ENCODE measurements at regions not wholly inside any gene's neighbourhood (a gene's known extent, or its start where the extent isn't known, plus 50 kb on each side); places are given as distances from the start of the nearest gene placed in this dataset.
"Not testable (repeated sequence)": the region's sequence is repeated elsewhere in the genome, so short reads cannot be mapped to it uniquely, and the experiment has no call there.

DNA sequence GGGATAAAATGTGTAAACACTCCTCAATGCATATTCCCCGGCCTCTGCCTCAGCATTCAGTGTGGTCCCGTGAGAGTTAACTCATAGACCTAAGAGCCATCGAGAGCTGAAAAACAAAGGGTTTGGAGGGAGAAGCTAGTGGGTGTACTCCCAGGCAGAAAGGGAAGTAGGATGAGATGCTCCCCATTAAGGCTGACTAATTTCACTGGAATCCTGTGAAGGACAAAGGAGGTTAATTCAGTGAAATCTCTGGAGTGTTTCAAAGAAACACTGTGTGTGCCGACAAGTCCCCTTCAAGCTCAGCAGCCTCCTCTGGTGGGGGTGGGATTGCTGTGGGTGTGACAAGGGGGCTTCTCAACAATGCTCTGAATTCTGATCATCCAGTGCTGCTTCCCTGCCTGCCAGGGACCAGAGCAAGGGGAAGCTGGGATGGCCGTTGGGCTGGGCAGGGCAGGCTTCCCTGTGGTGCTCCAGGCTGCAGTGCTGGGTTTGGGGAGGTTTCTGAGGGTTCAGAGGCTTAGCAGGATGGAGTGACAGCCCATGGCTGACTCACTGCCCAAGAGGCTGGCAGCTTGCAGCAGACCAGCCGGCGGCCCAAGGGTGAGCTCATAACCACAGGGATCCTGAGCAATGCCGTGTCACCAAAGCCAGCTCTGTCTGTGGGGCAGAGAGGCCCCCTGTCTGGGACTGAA, 61.4 kb upstream of the BMAL1 start:
- no peak overlapping the region for H3K9ac ChIP-seq (ENCODE audit: low read depth in 1 of 2, low read length in 2 of 2)
- no peaks in the 10 kb centered on the region for H3K9me3 ChIP-seq (ENCODE audit: control insufficient read depth in 2 of 2, low read length in 2 of 2)
- no peaks in the 10 kb centered on the region for H3K36me3 ChIP-seq (ENCODE audit: control insufficient read depth in 2 of 2, insufficient read depth in 2 of 2, low read length in 2 of 2)
- no peak overlapping the region for H3K4me3 ChIP-seq (ENCODE audit: low read length in 2 of 2)
- no peak overlapping the region for H3K27ac ChIP-seq (ENCODE audit: low read depth in 2 of 2, low read length in 2 of 2)
- H3K4me1 ChIP-seq (ENCODE audit: control insufficient read depth in 2 of 2, insufficient read depth in 2 of 2, low read length in 2 of 2), result no peaks in the 10 kb centered on the region
- no peaks in the 10 kb centered on the region for H3K27me3 ChIP-seq (ENCODE audit: control insufficient read depth in 2 of 2, insufficient read depth in 2 of 2, low read length in 2 of 2)

DNA sequence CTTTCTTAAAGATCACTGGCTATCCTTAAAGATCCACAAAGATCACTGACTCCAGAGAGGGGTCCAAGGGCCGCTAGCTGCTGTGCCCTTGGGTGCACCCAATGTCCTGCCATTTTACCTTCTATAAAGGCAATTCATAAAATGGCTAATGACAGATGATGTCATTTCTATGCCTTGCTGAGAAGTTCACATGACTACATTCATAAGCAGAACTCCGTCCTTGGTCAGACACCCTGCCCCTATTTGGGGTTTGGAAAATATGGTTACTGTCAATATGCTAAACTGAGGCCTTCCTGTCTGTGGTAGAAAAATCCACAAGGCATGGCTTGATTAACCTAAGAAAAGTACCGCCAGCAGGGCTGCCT, 60.9 kb upstream of the BMAL1 start:
- no peaks in the 10 kb centered on the region for H3K4me1 ChIP-seq (ENCODE audit: control insufficient read depth in 2 of 2, insufficient read depth in 2 of 2, low read length in 2 of 2)
- H3K9ac ChIP-seq (ENCODE audit: low read depth in 1 of 2, low read length in 2 of 2), result no peak overlapping the region
- no peaks in the 10 kb centered on the region for H3K9me3 ChIP-seq (ENCODE audit: control insufficient read depth in 2 of 2, low read length in 2 of 2)
- no peaks in the 10 kb centered on the region for H3K36me3 ChIP-seq (ENCODE audit: control insufficient read depth in 2 of 2, insufficient read depth in 2 of 2, low read length in 2 of 2)
- no peak overlapping the region for H3K27ac ChIP-seq (ENCODE audit: low read depth in 2 of 2, low read length in 2 of 2)
- no peak overlapping the region for H3K4me3 ChIP-seq (ENCODE audit: low read length in 2 of 2)
- no peaks in the 10 kb centered on the region for H3K27me3 ChIP-seq (ENCODE audit: control insufficient read depth in 2 of 2, insufficient read depth in 2 of 2, low read length in 2 of 2)

DNA sequence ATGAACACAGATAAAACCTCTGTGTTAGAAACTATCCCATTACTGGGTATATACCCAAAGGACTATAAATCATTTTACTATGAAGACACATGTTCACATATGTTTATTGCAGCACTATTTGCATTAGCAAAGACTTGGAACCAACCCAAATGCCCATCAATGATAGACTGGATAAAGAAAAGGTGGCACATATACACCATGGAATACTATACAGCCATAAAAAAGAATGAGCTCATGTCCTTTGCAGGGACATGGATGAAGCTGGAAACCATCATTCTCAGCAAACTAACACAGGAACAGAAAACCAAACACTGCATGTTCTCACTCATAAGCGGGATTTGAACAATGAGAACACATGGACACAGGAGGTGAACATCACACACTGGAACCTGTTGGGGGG, 58.9 kb upstream of the BMAL1 start:
- not testable (repeated sequence) for H3K27ac ChIP-seq (ENCODE audit: low read depth in 2 of 2, low read length in 2 of 2); H3K9ac ChIP-seq (ENCODE audit: low read depth in 1 of 2, low read length in 2 of 2); H3K9me3 ChIP-seq (ENCODE audit: control insufficient read depth in 2 of 2, low read length in 2 of 2); H3K36me3 ChIP-seq (ENCODE audit: control insufficient read depth in 2 of 2, insufficient read depth in 2 of 2, low read length in 2 of 2); H3K27me3 ChIP-seq (ENCODE audit: control insufficient read depth in 2 of 2, insufficient read depth in 2 of 2, low read length in 2 of 2); H3K4me1 ChIP-seq (ENCODE audit: control insufficient read depth in 2 of 2, insufficient read depth in 2 of 2, low read length in 2 of 2); H3K4me3 ChIP-seq (ENCODE audit: low read length in 2 of 2)

DNA sequence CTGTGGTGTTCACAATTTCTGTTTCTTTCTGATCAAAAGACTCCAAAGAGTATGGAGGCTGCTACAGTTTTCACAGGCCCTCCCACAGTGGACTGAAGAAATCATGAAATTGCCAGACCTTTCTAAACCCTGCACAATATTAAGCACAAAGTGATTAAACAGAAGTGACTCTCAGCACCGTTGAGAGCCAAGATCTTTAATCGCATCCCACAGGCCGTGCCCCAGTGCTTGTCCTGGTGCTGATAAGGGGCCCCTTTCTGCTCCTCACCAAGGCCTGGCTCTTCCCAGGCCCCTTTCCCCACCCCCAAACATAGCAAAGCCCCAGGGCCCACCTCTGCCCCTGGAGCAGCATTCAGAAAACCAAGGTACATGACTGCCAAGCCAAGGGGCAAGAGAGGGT, 57.4 kb upstream of the BMAL1 start:
- Histone ChIP-seq H3K4me1 (ENCODE audit: control insufficient read depth in 2 of 2, insufficient read depth in 2 of 2, low read length in 2 of 2) (no peaks in the 10 kb centered on the region), H3K9me3 (ENCODE audit: control insufficient read depth in 2 of 2, low read length in 2 of 2) (no peaks in the 10 kb centered on the region), H3K4me3 (ENCODE audit: low read length in 2 of 2) (no peak overlapping the region), H3K9ac (ENCODE audit: low read depth in 1 of 2, low read length in 2 of 2) (no peak overlapping the region), H3K27me3 (ENCODE audit: control insufficient read depth in 2 of 2, insufficient read depth in 2 of 2, low read length in 2 of 2) (no peaks in the 10 kb centered on the region), H3K27ac (ENCODE audit: low read depth in 2 of 2, low read length in 2 of 2) (no peak overlapping the region), H3K36me3 (ENCODE audit: control insufficient read depth in 2 of 2, insufficient read depth in 2 of 2, low read length in 2 of 2) (no peaks in the 10 kb centered on the region)

DNA sequence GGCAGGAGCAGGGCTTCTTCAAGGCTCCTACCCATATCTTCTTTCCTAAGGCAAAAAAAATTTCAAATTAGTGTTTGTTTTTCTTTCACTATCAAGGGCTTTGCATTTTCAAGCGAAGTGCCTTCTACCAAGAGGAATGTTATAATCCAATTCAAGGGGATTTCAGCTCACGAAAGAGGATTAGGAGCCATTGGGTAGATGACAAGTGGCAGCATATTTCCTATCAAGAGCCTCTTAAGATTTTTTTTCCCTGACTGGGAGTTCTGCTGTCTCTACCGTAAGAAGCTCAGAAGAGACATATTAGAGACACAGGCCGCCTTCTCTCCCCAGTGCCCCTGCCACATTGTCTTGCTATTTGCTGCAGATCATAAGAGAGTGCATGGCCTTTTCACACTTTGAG, 55.9 kb upstream of the BMAL1 start:
- no peaks in the 10 kb centered on the region for H3K9me3 ChIP-seq (ENCODE audit: control insufficient read depth in 2 of 2, low read length in 2 of 2)
- no peak overlapping the region for H3K27ac ChIP-seq (ENCODE audit: low read depth in 2 of 2, low read length in 2 of 2)
- no peak overlapping the region for H3K9ac ChIP-seq (ENCODE audit: low read depth in 1 of 2, low read length in 2 of 2)
- peaks cover 0 to 3% of the 10 kb centered on the region in 2 donors for H3K27me3 ChIP-seq (ENCODE audit: control insufficient read depth in 2 of 2, insufficient read depth in 2 of 2, low read length in 2 of 2)
- no peaks in the 10 kb centered on the region for H3K4me1 ChIP-seq (ENCODE audit: control insufficient read depth in 2 of 2, insufficient read depth in 2 of 2, low read length in 2 of 2)
- no peaks in the 10 kb centered on the region for H3K36me3 ChIP-seq (ENCODE audit: control insufficient read depth in 2 of 2, insufficient read depth in 2 of 2, low read length in 2 of 2)
- H3K4me3 ChIP-seq (ENCODE audit: low read length in 2 of 2), result no peak overlapping the region

DNA sequence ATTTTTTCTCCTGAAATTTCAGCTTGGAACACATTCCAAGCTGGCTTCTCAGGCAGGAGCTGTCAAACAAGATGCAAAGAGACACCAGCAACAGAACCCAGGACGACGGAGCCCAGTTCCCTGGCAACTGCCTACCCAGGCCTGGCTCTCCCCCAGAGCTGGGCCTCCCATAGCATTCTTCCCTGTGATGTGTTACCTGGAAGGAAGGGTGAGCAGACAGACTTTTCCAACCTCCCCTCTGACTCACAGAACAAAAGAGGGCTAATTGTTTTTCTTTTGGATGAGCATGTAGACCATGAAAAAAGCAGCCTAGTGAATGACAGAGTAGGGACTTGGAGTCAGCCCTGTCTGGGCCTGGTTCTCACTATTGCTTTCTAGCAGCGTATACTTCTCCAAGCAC, 55.3 kb upstream of the BMAL1 start:
- no peaks in the 10 kb centered on the region for H3K9me3 ChIP-seq (ENCODE audit: control insufficient read depth in 2 of 2, low read length in 2 of 2)

DNA sequence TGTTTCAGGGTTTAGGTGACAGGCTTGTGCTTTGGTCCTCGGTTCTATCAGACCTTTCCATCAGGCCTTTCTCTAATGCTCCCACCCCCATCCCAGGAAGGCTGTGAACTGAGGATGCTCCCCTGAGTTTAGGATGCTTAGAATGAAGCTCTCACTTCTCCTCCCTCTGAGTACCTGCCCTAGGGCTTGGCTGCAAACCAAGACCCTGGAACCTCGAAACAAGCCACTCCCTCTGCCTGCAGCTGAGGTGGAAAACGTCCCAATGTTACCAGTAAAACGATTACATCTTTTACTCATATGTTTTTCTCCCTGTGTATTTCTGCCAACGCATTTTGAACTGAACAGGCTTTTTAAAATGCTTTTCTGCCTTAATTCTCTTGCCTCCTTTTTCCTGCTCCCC, 54.5 kb upstream of the BMAL1 start:
- Histone ChIP-seq H3K27me3 (ENCODE audit: control insufficient read depth in 2 of 2, insufficient read depth in 2 of 2, low read length in 2 of 2) (peaks cover 0 to 7% of the 10 kb centered on the region in 2 donors), H3K9ac (ENCODE audit: low read depth in 1 of 2, low read length in 2 of 2) (no peak overlapping the region), H3K36me3 (ENCODE audit: control insufficient read depth in 2 of 2, insufficient read depth in 2 of 2, low read length in 2 of 2) (no peaks in the 10 kb centered on the region), H3K27ac (ENCODE audit: low read depth in 2 of 2, low read length in 2 of 2) (no peak overlapping the region), H3K9me3 (ENCODE audit: control insufficient read depth in 2 of 2, low read length in 2 of 2) (no peaks in the 10 kb centered on the region), H3K4me3 (ENCODE audit: low read length in 2 of 2) (no peak overlapping the region), H3K4me1 (ENCODE audit: control insufficient read depth in 2 of 2, insufficient read depth in 2 of 2, low read length in 2 of 2) (no peaks in the 10 kb centered on the region)

More for the DNA sequence above, 55.3 kb upstream of the BMAL1 start:
- Histone ChIP-seq H3K27ac (ENCODE audit: low read depth in 2 of 2, low read length in 2 of 2) (no peak overlapping the region), H3K4me1 (ENCODE audit: control insufficient read depth in 2 of 2, insufficient read depth in 2 of 2, low read length in 2 of 2) (no peaks in the 10 kb centered on the region), H3K9ac (ENCODE audit: low read depth in 1 of 2, low read length in 2 of 2) (no peak overlapping the region), H3K4me3 (ENCODE audit: low read length in 2 of 2) (no peak overlapping the region), H3K27me3 (ENCODE audit: control insufficient read depth in 2 of 2, insufficient read depth in 2 of 2, low read length in 2 of 2) (peaks cover 0 to 3% of the 10 kb centered on the region in 2 donors), H3K36me3 (ENCODE audit: control insufficient read depth in 2 of 2, insufficient read depth in 2 of 2, low read length in 2 of 2) (no peaks in the 10 kb centered on the region)

DNA sequence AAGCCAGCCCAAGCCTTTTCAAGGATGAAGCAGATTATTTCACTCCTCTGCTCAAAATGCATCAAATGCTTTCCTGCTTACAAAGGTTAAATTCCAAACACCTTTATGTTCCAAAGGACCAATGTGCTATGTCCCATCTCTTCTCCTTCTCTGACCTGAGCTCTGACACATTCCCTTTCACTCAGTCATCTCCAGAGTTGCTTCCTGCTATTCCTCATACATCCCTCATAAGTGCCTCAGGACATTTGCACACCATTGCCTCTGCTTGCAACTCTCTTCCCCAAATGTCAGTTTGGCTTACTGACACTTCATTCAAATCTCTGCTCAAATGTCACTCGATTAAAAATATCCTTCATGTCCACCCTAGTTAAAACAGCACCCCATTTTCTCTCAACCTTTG, 53.3 kb upstream of the BMAL1 start:
- Histone ChIP-seq H3K27me3 (ENCODE audit: control insufficient read depth in 2 of 2, insufficient read depth in 2 of 2, low read length in 2 of 2) (peaks cover 0 to 7% of the 10 kb centered on the region in 2 donors), H3K4me3 (ENCODE audit: low read length in 2 of 2) (no peak overlapping the region), H3K27ac (ENCODE audit: low read depth in 2 of 2, low read length in 2 of 2) (no peak overlapping the region), H3K36me3 (ENCODE audit: control insufficient read depth in 2 of 2, insufficient read depth in 2 of 2, low read length in 2 of 2) (no peaks in the 10 kb centered on the region), H3K4me1 (ENCODE audit: control insufficient read depth in 2 of 2, insufficient read depth in 2 of 2, low read length in 2 of 2) (no peaks in the 10 kb centered on the region), H3K9me3 (ENCODE audit: control insufficient read depth in 2 of 2, low read length in 2 of 2) (no peaks in the 10 kb centered on the region), H3K9ac (ENCODE audit: low read depth in 1 of 2, low read length in 2 of 2) (no peak overlapping the region)

DNA sequence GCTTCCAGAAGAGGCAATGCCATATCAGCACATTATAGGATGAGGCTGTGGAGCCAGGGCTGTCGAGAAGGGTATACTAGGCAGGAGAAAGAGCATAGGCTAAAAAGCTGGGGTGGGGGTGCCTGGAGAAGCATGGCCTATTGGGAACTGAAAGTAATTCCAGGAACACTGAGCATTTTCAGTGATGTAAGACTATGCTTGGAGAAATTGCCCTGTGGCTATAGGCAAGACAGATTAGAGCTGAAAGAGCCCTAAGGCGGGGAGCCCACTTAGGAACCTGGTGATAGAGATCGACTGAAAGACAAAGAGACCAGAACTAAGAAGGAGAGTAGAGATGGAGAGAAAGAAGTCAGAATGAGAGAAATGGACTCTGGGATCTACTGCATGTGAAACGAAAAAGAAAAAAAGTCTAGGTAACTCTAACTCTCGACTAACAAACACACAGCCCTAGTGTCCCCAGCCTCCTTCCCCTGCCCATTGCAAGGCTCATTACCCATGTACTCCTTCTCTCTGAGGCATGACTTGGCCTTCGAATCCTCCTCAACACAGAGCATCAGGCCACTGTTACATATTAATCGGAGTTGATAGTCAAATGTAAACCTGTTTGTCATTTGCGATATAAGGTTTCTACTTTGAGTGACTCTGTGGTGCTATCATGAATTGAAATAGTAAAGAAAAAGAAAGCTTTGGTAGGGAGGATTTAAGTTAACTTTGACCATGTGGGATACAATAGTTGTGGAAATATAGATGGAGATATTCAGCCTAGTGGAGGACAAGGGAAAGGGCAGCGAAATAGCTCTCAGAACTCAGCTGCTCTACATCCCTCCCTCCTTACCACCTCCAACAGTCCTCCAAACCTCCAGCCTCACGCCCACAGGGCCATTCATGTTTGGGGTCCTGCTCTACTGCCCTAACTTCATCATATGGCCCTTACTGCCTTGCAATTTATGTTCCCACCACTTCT, 52.3 kb upstream of the BMAL1 start:
- H3K4me3 ChIP-seq (ENCODE audit: low read length in 2 of 2), result no peak overlapping the region
- H3K4me1 ChIP-seq (ENCODE audit: control insufficient read depth in 2 of 2, insufficient read depth in 2 of 2, low read length in 2 of 2), result no peaks in the 10 kb centered on the region
- no peak overlapping the region for H3K9ac ChIP-seq (ENCODE audit: low read depth in 1 of 2, low read length in 2 of 2)
- H3K36me3 ChIP-seq (ENCODE audit: control insufficient read depth in 2 of 2, insufficient read depth in 2 of 2, low read length in 2 of 2), result no peaks in the 10 kb centered on the region
- H3K9me3 ChIP-seq (ENCODE audit: control insufficient read depth in 2 of 2, low read length in 2 of 2), result no peaks in the 10 kb centered on the region
- H3K27ac ChIP-seq (ENCODE audit: low read depth in 2 of 2, low read length in 2 of 2), result no peak overlapping the region
- peaks cover 0 to 7% of the 10 kb centered on the region in 2 donors for H3K27me3 ChIP-seq (ENCODE audit: control insufficient read depth in 2 of 2, insufficient read depth in 2 of 2, low read length in 2 of 2)

DNA sequence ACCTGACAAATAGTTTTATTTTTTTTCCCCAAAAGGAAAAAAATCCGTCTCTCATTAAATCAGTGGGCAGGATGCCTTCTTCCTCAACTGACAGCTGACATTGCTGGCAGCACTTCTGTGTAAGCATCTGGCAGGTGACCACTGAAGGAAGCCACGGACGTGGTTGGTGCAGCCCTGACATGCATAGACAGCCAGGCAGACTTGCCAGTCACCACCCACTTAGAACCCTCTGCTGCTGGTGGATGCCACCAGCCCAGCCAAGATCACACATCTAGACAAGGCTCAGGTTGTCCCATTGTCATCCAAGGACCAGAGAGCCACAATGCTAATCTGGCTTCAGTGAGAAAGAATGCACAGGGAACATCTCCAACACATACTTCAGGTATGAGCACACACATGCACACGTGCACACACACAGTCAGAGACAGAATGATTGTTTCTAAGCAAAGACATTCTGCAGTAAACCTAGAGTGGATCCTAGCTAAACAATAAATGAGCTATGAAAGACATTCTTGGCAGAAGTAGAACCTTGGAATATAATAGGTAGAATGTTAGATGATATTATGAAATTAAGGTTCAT, 49.8 kb upstream of the BMAL1 start:
- H3K9me3 ChIP-seq (ENCODE audit: control insufficient read depth in 2 of 2, low read length in 2 of 2), result no peaks in the 10 kb centered on the region
- no peak overlapping the region for H3K4me3 ChIP-seq (ENCODE audit: low read length in 2 of 2)
- H3K9ac ChIP-seq (ENCODE audit: low read depth in 1 of 2, low read length in 2 of 2), result no peak overlapping the region
- peaks cover 0 to 7% of the 10 kb centered on the region in 2 donors for H3K27me3 ChIP-seq (ENCODE audit: control insufficient read depth in 2 of 2, insufficient read depth in 2 of 2, low read length in 2 of 2)
- H3K36me3 ChIP-seq (ENCODE audit: control insufficient read depth in 2 of 2, insufficient read depth in 2 of 2, low read length in 2 of 2), result no peaks in the 10 kb centered on the region
- no peaks in the 10 kb centered on the region for H3K4me1 ChIP-seq (ENCODE audit: control insufficient read depth in 2 of 2, insufficient read depth in 2 of 2, low read length in 2 of 2)
- H3K27ac ChIP-seq (ENCODE audit: low read depth in 2 of 2, low read length in 2 of 2), result no peak overlapping the region
